GM12875 (cell line): ENCODE measurements at regions not wholly inside any gene's neighbourhood (a gene's known extent, or its start where the extent isn't known, plus 50 kb on each side); places are given as distances from the start of the nearest gene placed in this dataset.
"Not testable (repeated sequence)": the region's sequence is repeated elsewhere in the genome, so short reads cannot be mapped to it uniquely, and the experiment has no call there.

ENCODE experiments used
- H3K4me3 ChIP-seq: one replicate; pipeline ENCODE4 v1.5.1; 2011; ENCODE audit warnings: low read depth, low read length, control low read depth
- TF ChIP-seq, protein P1 (sequence below): IDR thresholded peaks from 2 replicates; pipeline ENCODE4 v1.5.1; 2011; ENCODE audit warnings: low read depth, mild to moderate bottlenecking, control low read depth, inconsistent platforms, low read length, moderate library complexity, borderline replicate concordance; ENCODE audit not compliant: insufficient read depth

DNA sequence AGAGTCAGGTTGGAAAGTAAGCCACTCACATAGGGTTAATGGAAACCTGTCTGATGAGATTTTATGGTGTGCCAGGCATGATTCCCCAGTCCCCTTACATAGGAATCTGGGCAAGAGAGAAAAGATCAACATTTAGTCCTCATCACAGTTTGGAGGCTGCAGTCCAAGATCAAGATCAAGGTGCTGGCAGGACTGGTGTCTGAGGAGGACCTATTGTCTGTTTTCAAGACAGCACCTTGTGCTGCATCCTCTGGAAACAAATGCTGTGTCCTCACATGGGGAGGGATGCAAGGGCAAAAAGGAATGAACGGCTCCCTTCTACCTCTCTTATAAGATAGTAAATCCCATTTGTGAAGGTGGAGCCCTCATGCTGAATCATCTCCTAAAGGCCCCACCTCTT, 244.8 kb upstream of the GALNT17 start:
- H3K4me3 ChIP-seq, result no peak overlapping the region
- TF ChIP-seq, protein P1, sequence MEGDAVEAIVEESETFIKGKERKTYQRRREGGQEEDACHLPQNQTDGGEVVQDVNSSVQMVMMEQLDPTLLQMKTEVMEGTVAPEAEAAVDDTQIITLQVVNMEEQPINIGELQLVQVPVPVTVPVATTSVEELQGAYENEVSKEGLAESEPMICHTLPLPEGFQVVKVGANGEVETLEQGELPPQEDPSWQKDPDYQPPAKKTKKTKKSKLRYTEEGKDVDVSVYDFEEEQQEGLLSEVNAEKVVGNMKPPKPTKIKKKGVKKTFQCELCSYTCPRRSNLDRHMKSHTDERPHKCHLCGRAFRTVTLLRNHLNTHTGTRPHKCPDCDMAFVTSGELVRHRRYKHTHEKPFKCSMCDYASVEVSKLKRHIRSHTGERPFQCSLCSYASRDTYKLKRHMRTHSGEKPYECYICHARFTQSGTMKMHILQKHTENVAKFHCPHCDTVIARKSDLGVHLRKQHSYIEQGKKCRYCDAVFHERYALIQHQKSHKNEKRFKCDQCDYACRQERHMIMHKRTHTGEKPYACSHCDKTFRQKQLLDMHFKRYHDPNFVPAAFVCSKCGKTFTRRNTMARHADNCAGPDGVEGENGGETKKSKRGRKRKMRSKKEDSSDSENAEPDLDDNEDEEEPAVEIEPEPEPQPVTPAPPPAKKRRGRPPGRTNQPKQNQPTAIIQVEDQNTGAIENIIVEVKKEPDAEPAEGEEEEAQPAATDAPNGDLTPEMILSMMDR, result no peak

GRCh38 chr7:70890147-70890969, 241.6 kb upstream of the GALNT17 start:
- H3K4me3 ChIP-seq, result no peak overlapping the region
- TF ChIP-seq, protein P1, result no peak

DNA sequence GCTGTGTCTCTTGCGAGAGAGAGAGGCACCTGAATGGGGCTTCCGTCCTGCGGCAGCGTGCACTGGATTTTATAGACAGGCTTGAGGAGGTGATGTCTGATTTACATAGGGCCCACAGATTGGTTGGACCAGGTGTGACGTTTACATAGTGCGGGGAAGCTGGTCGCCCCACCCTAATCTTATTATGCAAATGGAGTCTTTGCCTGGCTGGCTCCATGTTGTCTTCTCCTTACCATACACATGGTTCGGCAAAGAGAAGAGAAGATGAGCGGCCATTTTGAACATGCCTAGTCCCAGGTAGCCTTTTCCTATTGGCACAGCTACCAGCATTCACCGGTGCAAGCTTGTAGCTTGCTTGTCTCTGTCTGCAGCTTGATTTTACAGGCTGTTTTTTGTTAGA, 238.5 kb upstream of the GALNT17 start:
- TF ChIP-seq, protein P1, result no peak
- no peak overlapping the region for H3K4me3 ChIP-seq

GRCh38 chr7:70893971-70894715, 237.8 kb upstream of the GALNT17 start:
- no peak overlapping the region for H3K4me3 ChIP-seq
- TF ChIP-seq, protein P1, result no peak

GRCh38 chr7:70894799-70895198, 237.1 kb upstream of the GALNT17 start:
- H3K4me3 ChIP-seq, result no peak overlapping the region
- TF ChIP-seq, protein P1, result no peak

DNA sequence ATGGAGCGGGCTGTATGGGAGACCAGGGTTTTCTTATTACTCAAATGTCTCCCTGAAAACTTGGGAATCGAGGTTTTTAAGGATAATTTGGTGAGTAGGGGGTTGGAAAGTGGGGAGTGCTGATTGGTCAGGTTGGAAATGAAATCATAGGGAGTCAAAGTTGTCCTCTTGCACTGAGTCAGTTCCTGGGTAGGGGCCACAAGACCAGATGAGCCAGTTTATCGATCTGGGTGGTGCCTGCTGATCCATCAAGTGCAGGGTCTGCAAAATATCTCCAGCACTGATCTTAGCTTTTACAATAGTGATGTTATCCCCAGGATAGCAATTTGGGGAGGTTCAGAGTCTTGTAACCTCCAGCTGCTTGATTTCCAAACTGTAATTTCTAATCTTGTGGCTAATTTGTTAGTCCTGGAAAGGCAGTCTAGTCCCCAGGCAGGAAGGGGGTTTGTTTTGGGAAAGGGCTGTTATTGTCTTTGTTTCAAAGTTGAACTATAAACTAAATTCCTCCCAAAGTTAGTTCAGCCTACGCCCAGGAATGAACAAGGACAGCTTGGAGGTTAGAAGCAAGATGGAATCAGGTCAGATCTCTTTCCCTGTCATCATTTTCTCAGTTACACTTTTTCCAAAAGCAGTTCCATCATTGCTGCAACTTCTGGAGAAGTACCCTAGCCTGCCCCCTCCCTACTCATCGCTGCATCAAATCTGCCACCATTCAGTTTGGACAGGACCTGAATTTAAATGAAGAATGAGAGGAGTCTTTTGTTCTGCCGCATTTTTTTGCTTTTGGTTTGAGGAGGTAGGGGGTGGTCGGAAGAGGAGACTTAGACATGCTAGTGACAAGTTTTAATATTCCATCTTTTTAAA, 236.4 kb upstream of the GALNT17 start:
- not testable (repeated sequence) for H3K4me3 ChIP-seq
